Small intestine (tissue), 7 donors: ENCODE measurements at regions not wholly inside any gene's neighbourhood (a gene's known extent, or its start where the extent isn't known, plus 50 kb on each side); places are given as distances from the start of the nearest gene placed in this dataset.

Source experiments
- DNase-seq, 2 donors: peaks; one replicate each; pipeline versions ENCODE4 v3.0.0 to v3.0.0-alpha.2; 2013
- FAIRE-seq: peaks from 2 replicates; lab custom pipeline; 2012; peaks lifted over from hg19 to GRCh38; lab: Jason Lieb, UNC
- H3K27ac ChIP-seq, 3 donors: one replicate each; pipeline ENCODE4 v1.5.1; 2013; ENCODE audit warnings: low read length in 2 of 3, mild to moderate bottlenecking in 2 of 3, control low read depth in 1 of 3, inconsistent platforms in 1 of 3, low read depth in 1 of 3, moderate library complexity in 1 of 3
- H3K27me3 ChIP-seq, 3 donors: one replicate each; pipeline ENCODE4 v1.6.1; 2013; ENCODE audit warnings: low read length in 3 of 3, inconsistent platforms in 1 of 3; ENCODE audit not compliant: control insufficient read depth in 3 of 3, insufficient read depth in 3 of 3
- H3K36me3 ChIP-seq, 3 donors: one replicate each; pipeline ENCODE4 v1.6.1; 2013; ENCODE audit warnings: low read length in 3 of 3, inconsistent platforms in 1 of 3, low read depth in 1 of 3, mild to moderate bottlenecking in 1 of 3, moderate library complexity in 1 of 3; ENCODE audit not compliant: control insufficient read depth in 3 of 3, insufficient read depth in 2 of 3
- H3K4me1 ChIP-seq, 3 donors: one replicate each; pipeline ENCODE4 v1.6.1; 2013; ENCODE audit warnings: low read length in 2 of 3, inconsistent platforms in 1 of 3, low read depth in 1 of 3, mild to moderate bottlenecking in 1 of 3, moderate library complexity in 1 of 3; ENCODE audit not compliant: control insufficient read depth in 3 of 3, insufficient read depth in 2 of 3
- H3K4me3 ChIP-seq, 3 donors: one replicate each; pipeline ENCODE4 v1.5.1; 2013; ENCODE audit warnings: low read length in 3 of 3, control low read depth in 1 of 3, inconsistent platforms in 1 of 3, low read depth in 1 of 3, mild to moderate bottlenecking in 1 of 3, moderate library complexity in 1 of 3
- H3K9me3 ChIP-seq, 2 donors: one replicate each; pipeline ENCODE4 v1.6.1; 2013; ENCODE audit warnings: low read depth in 1 of 2, low read length in 1 of 2; ENCODE audit not compliant: control insufficient read depth in 2 of 2, insufficient read depth in 1 of 2
- WGBS, 3 donors: extraction: QIAGEN DNeasy Blood & Tissue Kit; methylation state at CpG; one replicate each; pipeline ENCODE4 v1.1.7; 2013; 5-methylcytosine and 5-hydroxymethylcytosine counted together
- donor health status: healthy with polysubstance abuse.
- donor health status: control.
- donor health status: control.
- donor health status: Bipolar disorder and iron deficiency.
- donor health status: healthy.

GRCh38 chr5:145489516-145489915 lies 345.6 kb downstream of the PRELID2 start:
- no peak overlapping the region for H3K4me3 ChIP-seq
- peaks cover 0 to 2% (median 0%) of the 10 kb centered on the region in 3 donors for H3K4me1 ChIP-seq
- H3K9me3 ChIP-seq, result peaks cover 0 to 3% of the 10 kb centered on the region in 2 donors
- DNase-seq (peak in 1 of 2 donors; percentile 21), FAIRE-seq (no peak)
- H3K36me3 ChIP-seq, result no peaks in the 10 kb centered on the region
- WGBS, 3 donors, result 19 to 51% (median 36%) methylated on average over 3 of the region's 3 CpGs
- H3K27ac ChIP-seq, result no peak overlapping the region
- H3K27me3 ChIP-seq, result no peaks in the 10 kb centered on the region

GRCh38 chr5:145484158-145484557 lies 351.0 kb downstream of the PRELID2 start:
- no peak overlapping the region for H3K27ac ChIP-seq
- WGBS, 3 donors, result 73 to 86% (median 85%) methylated on average over 1 of the region's 1 CpG
- H3K9me3 ChIP-seq, result no peaks in the 10 kb centered on the region
- H3K4me1 ChIP-seq, result no peaks in the 10 kb centered on the region
- no peak overlapping the region for H3K4me3 ChIP-seq
- DNase-seq (peak in 1 of 2 donors; percentile 60), FAIRE-seq (no peak)
- H3K27me3 ChIP-seq, result no peaks in the 10 kb centered on the region
- no peaks in the 10 kb centered on the region for H3K36me3 ChIP-seq

GRCh38 chr5:145483212-145483611 lies 351.9 kb downstream of the PRELID2 start:
- Histone ChIP-seq H3K27me3 (no peaks in the 10 kb centered on the region), H3K4me3 (no peak overlapping the region), H3K9me3 (no peaks in the 10 kb centered on the region), H3K27ac (no peak overlapping the region), H3K4me1 (no peaks in the 10 kb centered on the region), H3K36me3 (no peaks in the 10 kb centered on the region)
- no peak for FAIRE-seq
- no peak for DNase-seq

- no peak for FAIRE-seq
- Histone ChIP-seq H3K27me3 (no peaks in the 10 kb centered on the region), H3K4me1 (no peaks in the 10 kb centered on the region), H3K36me3 (no peaks in the 10 kb centered on the region), H3K9me3 (no peaks in the 10 kb centered on the region), H3K4me3 (no peak overlapping the region), H3K27ac (no peak overlapping the region)
- 78 to 94% (median 90%) methylated on average over 1 of the region's 1 CpG for WGBS, 3 donors
- DNase-seq, result no peak
Observed at GRCh38 chr5:145479857-145480256, 355.3 kb downstream of the PRELID2 start.

- FAIRE-seq (no peak), DNase-seq (no peak)
- H3K4me3 ChIP-seq, result no peak overlapping the region
- H3K27ac ChIP-seq, result no peak overlapping the region
- no peaks in the 10 kb centered on the region for H3K4me1 ChIP-seq
- no peaks in the 10 kb centered on the region for H3K36me3 ChIP-seq
- H3K27me3 ChIP-seq, result no peaks in the 10 kb centered on the region
- WGBS, 3 donors, result 70 to 90% (median 77%) methylated on average over 4 of the region's 4 CpGs
- H3K9me3 ChIP-seq, result no peaks in the 10 kb centered on the region
Observed at GRCh38 chr5:145479271-145479670, 355.9 kb downstream of the PRELID2 start.

- H3K27ac ChIP-seq, result no peak overlapping the region
- H3K4me1 ChIP-seq, result no peaks in the 10 kb centered on the region
- H3K9me3 ChIP-seq, result no peaks in the 10 kb centered on the region
- no peaks in the 10 kb centered on the region for H3K36me3 ChIP-seq
- no peak for DNase-seq
- no peak overlapping the region for H3K4me3 ChIP-seq
- no peaks in the 10 kb centered on the region for H3K27me3 ChIP-seq
- FAIRE-seq, result no peak
- 83 to 86% (median 85%) methylated on average over 2 of the region's 2 CpGs for WGBS, 3 donors
Observed at GRCh38 chr5:145478651-145479050, 356.5 kb downstream of the PRELID2 start.

GRCh38 chr5:145473042-145473642 lies 362.0 kb downstream of the PRELID2 start:
- no peak overlapping the region for H3K27ac ChIP-seq
- DNase-seq (no peak), FAIRE-seq (no peak)
- no peaks in the 10 kb centered on the region for H3K36me3 ChIP-seq
- H3K4me1 ChIP-seq, result peaks cover 0 to 13% (median 3%) of the 10 kb centered on the region in 3 donors
- no peak overlapping the region for H3K4me3 ChIP-seq
- no peaks in the 10 kb centered on the region for H3K9me3 ChIP-seq
- no peaks in the 10 kb centered on the region for H3K27me3 ChIP-seq
- WGBS, 3 donors, result 70 to 73% (median 73%) methylated on average over 3 of the region's 3 CpGs

GRCh38 chr5:145471831-145472612 lies 363.1 kb downstream of the PRELID2 start:
- WGBS, 3 donors, result 5 to 42% (median 39%) methylated on average over 1 of the region's 1 CpG
- FAIRE-seq (no peak), DNase-seq (peak; percentile 23 to 39)
- Histone ChIP-seq H3K4me1 (peaks cover 0 to 13% (median 3%) of the 10 kb centered on the region in 3 donors), H3K27me3 (no peaks in the 10 kb centered on the region), H3K9me3 (no peaks in the 10 kb centered on the region), H3K4me3 (no peak overlapping the region), H3K27ac (peak overlapping the region in 1 of 3 donors; percentile 10), H3K36me3 (no peaks in the 10 kb centered on the region)
